NCI-H2081 (cell line): ENCODE measurements at regions not wholly inside any gene's neighbourhood (a gene's known extent, or its start where the extent isn't known, plus 50 kb on each side); places are given as distances from the start of the nearest gene placed in this dataset.

Experiments
- DNase-seq, 2 experiments: peaks; one replicate each; lab custom pipeline; 2025; lab: John Stamatoyannopoulos, UW

DNA sequence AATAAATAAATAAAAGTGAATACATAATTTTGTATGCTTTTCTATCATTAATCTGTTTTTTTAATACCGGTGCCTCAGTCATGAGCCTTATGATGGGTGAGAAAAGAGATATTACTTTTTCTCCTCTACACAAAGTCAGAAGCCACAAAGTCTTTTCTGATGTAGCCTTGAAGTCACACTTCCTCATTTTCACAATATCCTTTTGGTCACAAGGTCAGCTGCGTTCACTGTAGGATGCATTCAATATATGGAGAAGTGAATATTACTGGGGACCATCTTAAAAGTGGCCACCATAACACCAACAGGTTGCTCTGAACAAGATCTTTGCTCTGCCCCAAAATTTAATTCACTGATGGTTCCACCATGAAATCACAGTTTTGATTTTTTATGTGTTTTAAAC lies 83.3 kb upstream of the TNR start:
- no peak for DNase-seq

DNA sequence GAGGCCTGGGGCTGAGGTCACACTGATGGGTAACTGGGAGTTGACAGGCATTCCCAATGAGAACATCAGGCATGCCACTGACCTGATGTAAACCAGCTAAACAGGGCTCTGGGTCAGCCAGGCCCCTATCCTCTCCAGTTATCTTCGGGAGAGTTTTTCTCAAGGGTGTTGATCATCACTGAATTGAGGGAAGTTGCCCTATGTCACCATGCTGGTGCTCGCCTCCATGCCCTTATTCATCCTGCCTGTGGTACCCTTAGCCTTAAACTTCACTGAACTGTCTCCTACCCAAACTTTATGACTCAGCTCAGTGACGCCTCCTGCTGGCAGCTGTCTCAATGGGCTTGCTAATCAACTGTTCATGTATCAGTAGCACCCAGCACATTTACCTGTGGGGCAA lies 80.7 kb upstream of the TNR start:
- DNase-seq = no peak

DNA sequence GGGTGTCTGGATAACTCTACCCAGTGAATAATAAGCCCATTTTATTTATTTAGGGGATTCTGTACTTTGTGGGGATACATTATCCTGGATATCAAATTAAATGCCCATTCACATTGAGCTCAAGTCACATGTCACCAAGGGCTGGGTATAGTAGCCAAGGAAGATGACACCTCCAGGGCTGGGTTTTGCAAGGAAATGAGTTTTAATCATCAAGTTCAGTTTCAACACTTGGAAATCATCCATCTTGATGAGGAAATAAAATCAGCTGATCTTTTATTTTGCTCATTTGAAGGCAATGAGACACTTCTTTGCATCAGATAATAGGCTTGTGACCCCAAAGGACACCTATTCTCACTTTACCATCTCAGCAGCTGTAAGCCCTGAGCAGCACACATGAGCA lies 80.0 kb upstream of the TNR start:
- no peak for DNase-seq

DNA sequence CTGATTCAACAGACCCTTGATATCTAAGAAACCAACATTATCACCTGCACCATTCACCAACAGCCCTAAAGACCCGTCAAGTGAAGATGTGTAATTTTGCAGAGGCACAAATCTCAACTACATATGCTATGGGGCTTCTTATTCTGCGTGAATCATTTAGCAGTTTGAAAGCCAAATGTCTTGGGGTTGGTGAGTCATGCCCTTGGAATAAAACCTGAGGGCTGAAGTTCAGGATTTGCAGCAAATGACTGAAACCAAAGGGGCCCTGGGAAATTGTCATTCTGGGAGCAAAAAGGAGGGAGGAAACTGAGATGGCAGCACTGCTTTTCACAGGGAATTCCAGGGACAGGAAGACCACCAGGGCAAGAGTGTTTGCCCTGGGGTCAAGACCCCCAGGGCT lies 79.2 kb upstream of the TNR start:
- DNase-seq = no peak

GRCh38 chr1:175820456-175821025 lies 77.1 kb upstream of the TNR start:
- no peak for DNase-seq

- DNase-seq = no peak
These were observed 75.5 kb upstream of the TNR start for GRCh38 chr1:175818929-175819328.

GRCh38 chr1:175817445-175817844 lies 74.0 kb upstream of the TNR start:
- no peak for DNase-seq

DNA sequence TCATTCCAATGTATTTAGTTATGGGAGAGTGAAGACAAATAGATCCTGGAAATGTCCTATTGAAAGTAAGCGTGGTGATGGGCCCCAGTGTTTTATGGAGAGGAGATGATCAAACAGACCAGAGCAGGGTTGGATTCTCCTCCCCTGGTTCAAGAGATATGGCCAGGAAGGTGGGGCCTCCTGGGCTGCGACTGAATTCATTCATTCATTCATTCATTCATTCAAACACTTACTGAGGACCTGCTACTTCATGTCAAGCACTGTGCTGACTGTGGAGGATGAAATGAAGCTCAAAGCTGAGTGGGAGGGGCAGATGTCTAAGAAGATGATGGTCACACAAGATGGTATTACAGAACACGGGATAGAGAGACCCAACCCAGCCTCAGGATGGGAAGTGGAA lies 71.5 kb upstream of the TNR start:
- DNase-seq = no peak

DNA sequence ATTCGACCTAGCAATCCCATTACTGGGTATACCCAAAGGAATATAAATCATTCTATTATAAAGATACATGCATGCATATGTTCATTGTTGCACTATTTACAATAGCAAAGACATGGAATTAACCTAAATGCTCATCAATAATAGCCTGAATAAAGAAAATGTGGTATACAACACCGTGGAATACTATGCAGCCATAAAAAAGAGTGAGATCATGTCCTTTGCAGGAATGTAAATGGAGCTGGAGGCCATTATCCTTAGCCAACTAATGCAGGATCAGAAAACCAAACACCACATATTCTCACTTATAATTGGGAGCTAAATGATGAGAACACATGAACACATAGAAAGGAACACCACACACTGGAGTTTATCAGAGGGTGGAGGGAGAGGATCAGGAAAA lies 69.5 kb upstream of the TNR start:
- DNase-seq = no peak

- no peak for DNase-seq
These were observed 66.9 kb upstream of the TNR start for GRCh38 chr1:175810305-175810704.

DNA sequence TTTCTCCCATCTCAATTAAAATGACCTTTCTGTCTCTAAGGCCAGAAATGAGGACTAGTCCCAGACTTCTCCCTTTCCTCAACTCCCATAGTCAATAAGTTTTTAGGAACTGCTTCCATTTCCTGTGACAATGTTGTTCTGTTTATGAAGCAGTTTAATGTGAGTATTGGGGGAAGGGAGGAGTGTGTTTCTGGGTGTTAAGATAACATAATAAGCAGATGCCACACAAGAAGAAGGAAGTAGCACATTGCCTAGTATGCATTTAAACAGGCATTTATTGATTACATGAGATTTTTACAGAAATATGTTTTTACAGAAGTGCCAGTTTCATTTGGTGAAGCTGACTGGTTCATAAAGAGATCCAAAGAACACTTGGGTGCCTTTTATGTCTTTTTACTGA lies 65.6 kb upstream of the TNR start:
- DNase-seq = no peak

GRCh38 chr1:175808573-175808972 lies 65.2 kb upstream of the TNR start:
- peak; percentile 1 to 5 for DNase-seq

DNA sequence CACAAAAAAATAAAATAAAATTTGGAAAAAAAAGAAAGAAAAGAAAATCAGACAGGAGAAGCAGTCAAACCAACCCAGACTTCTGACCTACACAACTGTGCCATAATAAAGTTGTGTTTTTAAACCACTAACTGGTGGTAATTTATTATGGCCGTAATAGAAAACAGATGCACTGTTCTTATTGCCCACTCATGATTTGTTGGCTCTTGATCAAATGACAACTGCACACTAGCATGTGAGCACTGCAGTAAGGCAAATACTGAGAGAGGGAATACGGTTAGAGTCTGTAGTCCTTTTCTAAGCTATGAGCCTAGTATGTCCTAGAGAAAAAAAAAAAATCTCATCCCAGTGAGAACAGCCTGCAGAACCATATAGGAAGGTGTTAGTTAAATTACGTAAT lies 61.2 kb upstream of the TNR start:
- no peak for DNase-seq

- no peak for DNase-seq
These were observed 60.0 kb upstream of the TNR start for GRCh38 chr1:175803413-175803812.

GRCh38 chr1:175802407-175803123 lies 59.2 kb upstream of the TNR start:
- no peak for DNase-seq

DNA sequence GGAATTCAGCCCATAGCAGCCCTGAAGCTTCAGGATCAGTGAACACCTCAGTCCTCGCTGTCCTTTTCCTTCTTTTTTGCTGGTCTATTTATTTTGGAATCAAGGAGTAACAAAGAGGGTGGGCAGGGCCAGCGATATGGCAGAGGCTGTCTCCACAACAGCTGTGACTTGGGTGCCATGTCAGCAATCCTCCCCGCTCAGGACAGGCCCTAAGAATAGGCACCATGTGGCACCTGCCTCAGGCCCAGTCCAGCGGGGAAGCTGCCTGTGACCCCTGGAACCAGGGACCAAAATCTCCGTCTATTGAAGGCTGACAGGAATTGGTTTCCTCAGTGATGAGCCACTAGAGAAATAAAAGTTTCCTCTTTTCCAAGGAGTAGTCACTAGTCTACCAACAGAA lies 58.6 kb upstream of the TNR start:
- no peak for DNase-seq

DNA sequence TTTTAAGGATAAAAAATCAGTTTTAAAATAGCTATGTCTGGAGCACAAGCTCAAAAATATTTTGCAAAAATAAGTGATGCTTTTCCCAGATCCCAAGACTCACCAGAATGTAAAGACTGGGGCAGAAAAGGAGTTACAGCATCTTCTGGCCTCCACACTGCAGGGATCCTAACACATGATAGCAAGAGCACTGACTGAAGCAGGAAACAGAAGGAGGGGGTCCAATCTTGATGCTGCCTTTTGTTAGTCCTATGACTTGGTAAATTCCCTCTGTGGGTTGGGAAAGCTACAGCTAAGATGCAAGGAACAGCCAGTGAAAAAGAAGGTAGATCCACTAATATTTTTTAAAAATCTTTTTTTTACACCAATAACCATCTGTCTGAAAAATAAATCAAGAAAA lies 54.2 kb upstream of the TNR start:
- DNase-seq = no peak

DNA sequence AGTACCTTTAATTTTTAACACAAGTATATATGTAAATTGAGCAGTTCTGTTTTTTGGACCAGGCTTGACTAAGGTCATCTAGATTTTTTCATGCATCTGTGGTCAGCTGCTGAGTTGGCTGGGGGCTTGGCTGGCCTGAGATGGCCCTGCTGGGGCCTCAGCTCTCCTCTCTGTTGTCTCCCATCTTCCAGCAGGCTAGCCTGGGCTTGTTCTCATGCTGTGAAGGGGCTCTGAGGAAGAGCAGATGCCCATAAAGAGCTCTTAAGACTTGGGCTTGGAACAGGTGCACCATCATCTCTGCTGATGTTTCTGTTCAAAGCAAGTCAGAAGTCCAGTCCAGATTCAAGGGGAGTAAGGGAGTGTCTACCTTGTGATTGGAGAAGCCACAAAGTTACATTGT lies 51.2 kb upstream of the TNR start:
- DNase-seq = no peak

DNA sequence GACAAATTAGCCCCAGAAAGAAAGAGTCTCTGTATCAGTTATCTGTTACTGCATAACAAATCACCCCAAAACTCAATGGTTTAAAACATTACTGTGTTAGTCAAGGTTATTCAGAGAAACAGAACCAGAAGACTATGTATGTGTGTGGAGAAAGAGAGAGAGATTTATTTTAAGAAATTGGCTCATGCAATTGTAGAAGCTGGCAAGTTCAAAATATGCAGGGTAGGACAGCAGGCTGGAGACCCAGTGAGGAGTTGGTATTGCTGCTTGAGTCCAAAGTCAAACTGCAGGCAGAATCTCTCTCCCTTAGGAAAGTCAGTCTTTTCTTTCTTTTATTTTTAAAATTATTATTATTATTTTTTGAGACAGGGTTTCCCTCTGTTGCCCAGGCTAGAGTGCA lies 50.2 kb upstream of the TNR start:
- no peak for DNase-seq
